Upper lobe of left lung (tissue), 6 donors: ENCODE measurements at regions not wholly inside any gene's neighbourhood (a gene's known extent, or its start where the extent isn't known, plus 50 kb on each side); places are given as distances from the start of the nearest gene placed in this dataset.

Experiments used
- ATAC-seq, 2 donors: fragments of 200-7000 bp; cut with Tn5 transposase; one replicate each; pipeline ENCODE4 v1.9.1; 2022; ENCODE audit warnings: mild to moderate bottlenecking in 2 of 2, moderate library complexity in 2 of 2; ENCODE audit not compliant: low FRiP score in 2 of 2
- DNase-seq, 2 donors: peaks; one replicate each; pipeline ENCODE4 v3.0.0-alpha.2; 2019 to 2020
- H3K27ac ChIP-seq, 4 donors: fragments of 200-600 bp; sonication (generic); one replicate each; pipeline ENCODE4 v1.5.1; 2016 to 2019
- H3K27me3 ChIP-seq, 4 donors: fragments of 200-600 bp; sonication (generic); one replicate each; pipeline ENCODE4 v1.5.1; 2017 to 2019
- H3K36me3 ChIP-seq, 4 donors: fragments of 200-600 bp; sonication (generic); one replicate each; pipeline ENCODE4 v1.5.1; 2016 to 2019
- H3K4me1 ChIP-seq, 4 donors: fragments of 200-600 bp; sonication (generic); one replicate each; pipeline ENCODE4 v1.5.1; 2018 to 2019
- H3K4me3 ChIP-seq, 4 donors: fragments of 200-600 bp; sonication (generic); one replicate each; pipeline ENCODE4 v1.5.1; 2017 to 2019; ENCODE audit warnings: mild to moderate bottlenecking in 2 of 4, moderate library complexity in 1 of 4
- H3K9me3 ChIP-seq, 4 donors: fragments of 200-600 bp; sonication (generic); one replicate each; pipeline ENCODE4 v1.5.1; 2018 to 2019
- CTCF ChIP-seq, 6 experiments: fragments of 450-650 bp in 4 of 6; fragments of 200-600 bp in 2 of 6; sonication (generic) in 2 of 6; IDR thresholded peaks; one replicate each; pipeline ENCODE4 v1.5.1; 2016 to 2019; ENCODE audit warnings: antibody characterized with exemption in 6 of 6
- EP300 ChIP-seq, 4 donors: sonication (generic); formaldehyde crosslinking; IDR thresholded peaks; one replicate each; pipeline ENCODE4 v1.5.1; 2017; ENCODE audit warnings: antibody characterized with exemption in 4 of 4, control low read depth in 2 of 4
- POLR2A ChIP-seq, 4 donors: fragments of 450-650 bp; IDR thresholded peaks; one replicate each; pipeline ENCODE4 v1.5.1; 2016 to 2017; ENCODE audit warnings: antibody characterized with exemption in 4 of 4, mild to moderate bottlenecking in 2 of 4
- POLR2AphosphoS5 ChIP-seq, 2 donors: sonication (generic); formaldehyde crosslinking; IDR thresholded peaks; one replicate each; pipeline ENCODE4 v1.5.1; 2017; ENCODE audit warnings: antibody characterized with exemption in 2 of 2
- WGBS, 2 donors: methylation state at CpG; one replicate each; pipeline ENCODE4 v1.1.5; 2017 to 2018; 5-methylcytosine and 5-hydroxymethylcytosine counted together
- donor health status: DM: no; HTN: no; CAD: no; lungs with moderate emphysema.
- donor health status: DM: no; HTN: yes; CAD: no; lungs with severe emphysema.

DNA sequence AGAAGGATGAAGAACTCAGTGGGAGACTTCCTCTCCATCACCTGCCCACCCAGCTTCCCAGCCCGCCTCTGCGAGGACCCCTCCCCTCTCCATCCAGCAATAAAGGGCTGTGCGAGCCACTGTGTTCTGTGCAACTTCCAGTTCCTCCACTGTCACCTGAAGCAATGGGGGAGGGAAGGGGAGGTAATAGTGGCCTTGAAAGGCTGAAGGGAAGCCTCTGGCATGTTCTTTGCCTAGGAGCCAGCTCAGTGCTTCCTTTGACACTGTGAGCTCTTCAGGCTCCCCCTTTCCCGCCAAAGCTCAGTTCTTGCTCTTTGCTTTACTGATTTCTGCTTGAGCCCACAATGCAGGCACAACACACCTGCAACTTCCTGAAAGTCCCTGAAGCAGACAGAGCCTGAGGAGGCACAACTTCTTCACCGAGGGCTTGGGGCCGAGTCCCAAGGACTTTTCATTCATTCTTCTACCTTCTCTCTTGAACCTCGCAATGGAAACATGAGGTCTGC is 73.2 kb upstream of the DOCK9 start:
- no peak overlapping the region for H3K4me3 ChIP-seq
- no peaks in the 10 kb centered on the region for H3K27me3 ChIP-seq
- no peaks in the 10 kb centered on the region for H3K9me3 ChIP-seq
- DNase-seq (no peak), ATAC-seq (no peak)
- no peak overlapping the region for H3K27ac ChIP-seq
- WGBS, 2 donors, result 83 to 92% methylated on average over 4 to 7 of the region's 7 CpGs
- no peaks in the 10 kb centered on the region for H3K36me3 ChIP-seq
- TF ChIP-seq EP300 (IDR thresholded peaks at IDR 0.05) (no peak), POLR2A (IDR thresholded peaks at IDR 0.05) (no peak), CTCF (IDR thresholded peaks at IDR 0.05) (no peak), POLR2AphosphoS5 (IDR thresholded peaks at IDR 0.05) (no peak)
- H3K4me1 ChIP-seq, result peaks cover 19 to 55% (median 39%) of the 10 kb centered on the region in 4 donors

GRCh38 chr13:99051768-99052455 is 74.0 kb upstream of the DOCK9 start:
- H3K27ac ChIP-seq, result no peak overlapping the region
- 64 to 73% methylated on average over 2 of the region's 2 CpGs for WGBS, 2 donors
- no peak for ATAC-seq

GRCh38 chr13:99053636-99054233 is 75.9 kb upstream of the DOCK9 start:
- H3K27me3 ChIP-seq, result no peaks in the 10 kb centered on the region
- H3K36me3 ChIP-seq, result no peaks in the 10 kb centered on the region
- no peak overlapping the region for H3K4me3 ChIP-seq
- no peak overlapping the region for H3K27ac ChIP-seq
- TF ChIP-seq EP300 (IDR thresholded peaks at IDR 0.05) (no peak), POLR2A (IDR thresholded peaks at IDR 0.05) (no peak), POLR2AphosphoS5 (IDR thresholded peaks at IDR 0.05) (no peak), CTCF (IDR thresholded peaks at IDR 0.05) (no peak)
- peak in 1 of 2 donors; percentile 44 for DNase-seq
- peak in 1 of 2 donors; percentile 65 for ATAC-seq
- 61 to 74% methylated on average over 5 of the region's 5 CpGs for WGBS, 2 donors
- peaks cover 31 to 63% (median 43%) of the 10 kb centered on the region in 4 donors for H3K4me1 ChIP-seq
- no peaks in the 10 kb centered on the region for H3K9me3 ChIP-seq

More at GRCh38 chr13:99051768-99052455, 74.0 kb upstream of the DOCK9 start:
- H3K27me3 ChIP-seq, result no peaks in the 10 kb centered on the region
- H3K9me3 ChIP-seq, result no peaks in the 10 kb centered on the region
- no peaks in the 10 kb centered on the region for H3K36me3 ChIP-seq
- H3K4me1 ChIP-seq, result peaks cover 18 to 55% (median 35%) of the 10 kb centered on the region in 4 donors
- TF ChIP-seq POLR2AphosphoS5 (IDR thresholded peaks at IDR 0.05) (no peak), CTCF (IDR thresholded peaks at IDR 0.05) (no peak), POLR2A (IDR thresholded peaks at IDR 0.05) (no peak), EP300 (IDR thresholded peaks at IDR 0.05) (no peak)
- DNase-seq, result no peak
- no peak overlapping the region for H3K4me3 ChIP-seq

- peaks cover 31 to 61% (median 44%) of the 10 kb centered on the region in 4 donors for H3K4me1 ChIP-seq
- DNase-seq, result peak in 1 of 2 donors; percentile 14
- TF ChIP-seq POLR2AphosphoS5 (IDR thresholded peaks at IDR 0.05), result no peak
- TF ChIP-seq CTCF (IDR thresholded peaks at IDR 0.05), result no peak
- TF ChIP-seq POLR2A (IDR thresholded peaks at IDR 0.05), result no peak
- no peak for TF ChIP-seq EP300 (IDR thresholded peaks at IDR 0.05)
- H3K9me3 ChIP-seq, result no peaks in the 10 kb centered on the region
- H3K27ac ChIP-seq, result no peak overlapping the region
- 46 to 49% methylated on average over 10 of the region's 10 CpGs for WGBS, 2 donors
- no peaks in the 10 kb centered on the region for H3K36me3 ChIP-seq
- no peaks in the 10 kb centered on the region for H3K27me3 ChIP-seq
- no peak overlapping the region for H3K4me3 ChIP-seq
- no peak for ATAC-seq
These were observed 77.4 kb upstream of the DOCK9 start for GRCh38 chr13:99055281-99055680.
